ENCODE measurements at regions not wholly inside any gene's neighbourhood (a gene's known extent, or its start where the extent isn't known, plus 50 kb on each side); places are given as distances from the start of the nearest gene placed in this dataset.

DNA sequence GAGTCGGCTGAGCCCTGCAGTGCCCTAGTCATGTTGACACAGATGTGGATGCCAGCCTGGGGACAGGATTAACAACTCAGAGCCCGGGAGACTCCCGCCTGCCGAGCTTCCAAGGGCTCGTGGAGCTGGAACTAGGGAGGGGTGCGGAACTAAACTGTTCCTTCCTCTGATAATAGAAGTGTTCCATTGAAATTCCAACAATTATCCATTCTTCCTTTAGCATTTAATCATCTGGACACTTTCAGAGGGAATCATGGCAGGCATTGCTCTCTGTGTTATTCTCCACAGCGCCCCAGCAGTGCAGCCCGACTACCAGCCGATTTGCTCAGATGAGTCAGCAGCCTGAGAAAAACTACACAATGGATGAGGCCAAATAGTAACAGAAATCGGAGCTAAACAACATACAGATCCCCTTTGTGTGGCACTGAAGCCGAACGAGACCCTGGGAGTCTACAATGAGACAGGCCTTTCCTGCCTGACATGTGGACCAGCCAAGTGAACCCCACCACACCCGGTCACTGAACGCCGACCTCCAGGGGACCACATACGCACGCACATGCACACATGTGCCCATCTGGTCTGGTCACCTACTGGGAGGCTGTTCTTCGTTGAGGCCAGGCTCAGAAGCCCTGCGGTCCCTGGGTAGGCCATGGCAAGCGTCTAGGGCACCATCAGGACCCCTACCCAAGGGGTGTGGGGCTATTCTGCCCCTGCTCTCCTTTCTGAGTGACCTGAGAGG, 238.4 kb upstream of the AFDN start:
- Histone ChIP-seq H3K9ac (ENCODE audit: low read length) (no peak overlapping the region), H3K9me3 (ENCODE audit: low read length) (peaks cover 7% of the 10 kb centered on the region; the same call in 1 of the 2 replicates)

DNA sequence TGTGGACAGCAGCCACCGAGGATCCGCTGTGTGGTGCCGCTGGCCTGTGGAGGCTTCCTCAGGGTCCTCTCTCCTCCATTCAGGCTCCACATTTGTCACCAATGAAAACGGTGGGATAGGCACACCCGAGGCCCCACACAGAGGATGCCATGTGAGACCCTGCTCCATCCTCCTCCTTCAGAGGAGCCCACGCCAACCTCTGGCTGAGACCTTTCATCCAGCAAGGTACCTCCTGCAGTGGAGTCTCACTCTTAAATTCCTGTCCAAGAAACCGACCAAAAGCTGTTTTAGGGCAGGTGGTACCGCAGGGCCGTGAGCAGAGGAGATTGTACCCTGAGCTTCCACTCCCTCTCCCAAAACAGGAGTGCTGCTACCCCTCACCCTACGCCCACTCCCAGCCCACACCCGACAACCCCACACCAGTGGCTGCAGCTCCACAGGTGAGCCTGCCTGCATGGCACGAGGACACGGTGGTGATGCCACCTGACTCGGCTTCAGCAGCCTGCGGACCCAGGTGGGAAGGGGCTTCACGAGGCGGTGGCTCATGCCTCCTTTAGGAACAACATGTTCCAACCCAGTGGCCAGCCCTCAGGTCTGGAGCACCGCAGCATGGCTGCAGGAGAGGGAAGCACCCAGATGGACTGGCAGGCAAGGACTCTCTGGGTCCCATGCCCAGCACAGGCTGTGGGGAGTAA, 237.6 kb upstream of the AFDN start:
- Histone ChIP-seq H3K4me2 (ENCODE audit: low read depth, low read length, poor library complexity, severe bottlenecking) (no peak overlapping the region), H3K9ac (ENCODE audit: low read length) (no peak overlapping the region), H2AFZ (ENCODE audit: low read length) (no peak overlapping the region), H3K27ac (ENCODE audit: low read length) (no peak overlapping the region), H3K4me1 (ENCODE audit: low read length) (no peaks in the 10 kb centered on the region), H3K4me3 (ENCODE audit: low read length) (no peak overlapping the region), H3K9me3 (ENCODE audit: low read length) (peaks cover 4% of the 10 kb centered on the region; the same call in 1 of the 2 replicates), H4K20me1 (ENCODE audit: insufficient read depth, low read depth, low read length) (no peaks in the 10 kb centered on the region), H3K36me3 (ENCODE audit: insufficient read depth, low read length) (no peaks in the 10 kb centered on the region), H3K9me2 (replicated peaks; ENCODE audit: insufficient read depth, low read length) (no peaks in the 10 kb centered on the region), H3K27me3 (ENCODE audit: low read length) (no peaks in the 10 kb centered on the region), H3K79me2 (ENCODE audit: low read length) (no peaks in the 10 kb centered on the region)
- no peak for DNase-seq

More for the DNA sequence above, 238.4 kb upstream of the AFDN start:
- Histone ChIP-seq H3K9me2 (replicated peaks; ENCODE audit: insufficient read depth, low read length) (no peaks in the 10 kb centered on the region), H3K4me1 (ENCODE audit: low read length) (no peaks in the 10 kb centered on the region), H2AFZ (ENCODE audit: low read length) (no peak overlapping the region), H3K4me2 (ENCODE audit: low read depth, low read length, poor library complexity, severe bottlenecking) (no peak overlapping the region), H3K79me2 (ENCODE audit: low read length) (no peaks in the 10 kb centered on the region), H3K4me3 (ENCODE audit: low read length) (no peak overlapping the region), H3K27ac (ENCODE audit: low read length) (no peak overlapping the region), H4K20me1 (ENCODE audit: insufficient read depth, low read depth, low read length) (no peaks in the 10 kb centered on the region), H3K27me3 (ENCODE audit: low read length) (no peaks in the 10 kb centered on the region), H3K36me3 (ENCODE audit: insufficient read depth, low read length) (no peaks in the 10 kb centered on the region)
- DNase-seq = no peak

- Histone ChIP-seq H3K79me2 (ENCODE audit: low read length) (no peaks in the 10 kb centered on the region), H3K9me2 (replicated peaks; ENCODE audit: insufficient read depth, low read length) (no peaks in the 10 kb centered on the region), H3K27ac (ENCODE audit: low read length) (no peak overlapping the region), H2AFZ (ENCODE audit: low read length) (no peak overlapping the region), H3K27me3 (ENCODE audit: low read length) (no peaks in the 10 kb centered on the region), H3K4me1 (ENCODE audit: low read length) (no peaks in the 10 kb centered on the region), H3K36me3 (ENCODE audit: insufficient read depth, low read length) (no peaks in the 10 kb centered on the region), H3K9me3 (ENCODE audit: low read length) (peaks cover 4% of the 10 kb centered on the region; the same call in 1 of the 2 replicates), H3K4me2 (ENCODE audit: low read depth, low read length, poor library complexity, severe bottlenecking) (no peak overlapping the region), H3K9ac (ENCODE audit: low read length) (no peak overlapping the region), H4K20me1 (ENCODE audit: insufficient read depth, low read depth, low read length) (no peaks in the 10 kb centered on the region), H3K4me3 (ENCODE audit: low read length) (no peak overlapping the region)
- no peak for DNase-seq
Measured at GRCh38 chr6:167589615-167589940, 237.1 kb upstream of the AFDN start.

DNA sequence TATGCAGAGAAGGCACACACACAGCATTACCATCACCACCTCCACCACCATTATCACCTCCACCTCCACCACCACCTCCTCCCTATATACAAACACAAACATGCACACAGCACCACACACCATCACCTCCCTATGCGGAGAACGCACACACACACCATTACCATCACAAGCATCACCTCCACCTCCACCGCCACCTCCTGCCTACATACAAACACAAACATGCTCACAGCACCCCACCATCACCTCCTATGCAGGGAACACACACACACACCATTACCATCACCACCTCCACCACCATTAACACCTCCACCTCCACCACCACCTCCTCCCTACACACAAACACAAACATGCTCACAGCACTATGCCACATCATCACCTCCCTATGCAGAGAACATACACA, 236.5 kb upstream of the AFDN start:
- Histone ChIP-seq H3K36me3 (ENCODE audit: insufficient read depth, low read length) (no peaks in the 10 kb centered on the region), H3K4me1 (ENCODE audit: low read length) (no peaks in the 10 kb centered on the region), H3K27me3 (ENCODE audit: low read length) (no peaks in the 10 kb centered on the region), H2AFZ (ENCODE audit: low read length) (no peak overlapping the region), H3K9me2 (replicated peaks; ENCODE audit: insufficient read depth, low read length) (no peaks in the 10 kb centered on the region), H4K20me1 (ENCODE audit: insufficient read depth, low read depth, low read length) (no peaks in the 10 kb centered on the region), H3K79me2 (ENCODE audit: low read length) (no peaks in the 10 kb centered on the region), H3K4me3 (ENCODE audit: low read length) (no peak overlapping the region), H3K9me3 (ENCODE audit: low read length) (peaks cover 4% of the 10 kb centered on the region; the same call in 1 of the 2 replicates), H3K4me2 (ENCODE audit: low read depth, low read length, poor library complexity, severe bottlenecking) (no peak overlapping the region), H3K9ac (ENCODE audit: low read length) (no peak overlapping the region), H3K27ac (ENCODE audit: low read length) (no peak overlapping the region)
- no peak for DNase-seq

Data from Karpas-422 (cell line).